GM12865 (cell line): ENCODE measurements at regions not wholly inside any gene's neighbourhood (a gene's known extent, or its start where the extent isn't known, plus 50 kb on each side); places are given as distances from the start of the nearest gene placed in this dataset.

ENCODE experiments used
- DNase-seq: peaks from one replicate; pipeline ENCODE4 v3.0.0; 2010; ENCODE audit warnings: low read depth
- H3K4me3 ChIP-seq: 2 replicates; pipeline ENCODE4 v1.5.1; 2011; ENCODE audit warnings: mild to moderate bottlenecking, low read depth, low read length, control low read depth
- TF ChIP-seq, protein P1 (sequence below): IDR thresholded peaks from 2 replicates; pipeline ENCODE4 v1.5.1; 2011; ENCODE audit warnings: low read length, control low read depth, low read depth, inconsistent platforms; ENCODE audit not compliant: insufficient read depth; ENCODE audit errors: missing control alignments

DNA sequence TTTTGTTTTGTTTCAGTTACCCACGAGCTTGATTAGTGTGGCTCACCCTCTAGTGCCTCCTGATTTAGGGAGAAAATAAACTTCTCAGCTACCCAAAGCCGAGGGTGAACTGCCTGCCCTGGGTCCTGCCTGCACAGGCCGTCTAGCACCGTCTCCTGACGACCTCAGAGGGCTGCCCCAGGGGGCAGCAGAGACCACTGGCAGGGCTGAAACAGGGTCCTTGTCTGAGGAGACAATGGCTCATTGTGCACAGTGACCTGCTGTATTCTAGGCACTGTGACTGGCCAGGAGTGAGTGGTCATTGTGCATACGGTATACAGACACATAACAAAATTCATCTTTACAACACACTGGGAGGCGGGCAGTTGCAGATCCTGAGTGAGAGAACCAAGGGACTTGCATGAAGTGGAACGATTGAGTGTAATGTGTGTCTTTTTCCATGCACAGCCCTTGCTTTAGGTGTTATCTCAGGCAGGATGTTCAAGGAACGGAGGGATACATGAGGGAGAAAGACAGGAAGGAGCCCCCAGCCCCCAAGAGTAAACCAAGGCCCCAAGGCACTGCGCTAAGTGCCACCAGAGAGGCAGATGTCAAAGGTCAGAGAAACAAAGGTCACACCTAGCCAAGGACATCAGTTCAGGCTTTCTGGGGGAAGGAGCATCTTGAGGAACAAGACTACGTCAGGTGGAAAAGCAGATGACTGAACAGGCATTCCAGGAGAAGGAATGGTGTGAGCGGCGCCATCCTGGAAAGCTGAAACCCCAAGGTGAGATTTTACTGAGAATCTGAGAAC lies 421.3 kb downstream of the LPIN1 start:
- TF ChIP-seq, protein P1, sequence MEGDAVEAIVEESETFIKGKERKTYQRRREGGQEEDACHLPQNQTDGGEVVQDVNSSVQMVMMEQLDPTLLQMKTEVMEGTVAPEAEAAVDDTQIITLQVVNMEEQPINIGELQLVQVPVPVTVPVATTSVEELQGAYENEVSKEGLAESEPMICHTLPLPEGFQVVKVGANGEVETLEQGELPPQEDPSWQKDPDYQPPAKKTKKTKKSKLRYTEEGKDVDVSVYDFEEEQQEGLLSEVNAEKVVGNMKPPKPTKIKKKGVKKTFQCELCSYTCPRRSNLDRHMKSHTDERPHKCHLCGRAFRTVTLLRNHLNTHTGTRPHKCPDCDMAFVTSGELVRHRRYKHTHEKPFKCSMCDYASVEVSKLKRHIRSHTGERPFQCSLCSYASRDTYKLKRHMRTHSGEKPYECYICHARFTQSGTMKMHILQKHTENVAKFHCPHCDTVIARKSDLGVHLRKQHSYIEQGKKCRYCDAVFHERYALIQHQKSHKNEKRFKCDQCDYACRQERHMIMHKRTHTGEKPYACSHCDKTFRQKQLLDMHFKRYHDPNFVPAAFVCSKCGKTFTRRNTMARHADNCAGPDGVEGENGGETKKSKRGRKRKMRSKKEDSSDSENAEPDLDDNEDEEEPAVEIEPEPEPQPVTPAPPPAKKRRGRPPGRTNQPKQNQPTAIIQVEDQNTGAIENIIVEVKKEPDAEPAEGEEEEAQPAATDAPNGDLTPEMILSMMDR: peak; percentile 21
- H3K4me3 ChIP-seq: no peak overlapping the region

DNA sequence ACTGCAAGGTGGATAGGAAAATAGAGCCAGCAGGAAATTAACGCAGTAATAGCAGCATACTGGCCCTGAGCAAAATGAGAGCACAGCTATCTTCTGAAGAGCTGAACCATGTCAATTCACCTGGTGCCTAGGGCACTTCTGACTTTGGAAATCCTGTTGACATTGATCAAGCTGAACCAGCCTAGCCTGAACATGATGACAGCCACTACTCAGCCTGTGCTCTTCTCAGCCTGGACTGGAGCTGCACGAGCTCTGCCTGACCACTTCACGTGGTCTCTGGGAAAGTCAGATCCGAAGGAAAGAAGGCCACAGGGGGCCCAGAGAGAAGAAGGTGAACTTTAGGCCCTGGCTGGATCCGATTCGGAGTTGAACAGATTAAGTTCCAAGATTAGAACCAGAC lies 421.9 kb downstream of the LPIN1 start:
- no peak for DNase-seq

More for the DNA sequence above, 421.3 kb downstream of the LPIN1 start:
- DNase-seq: peak; percentile 11

DNA sequence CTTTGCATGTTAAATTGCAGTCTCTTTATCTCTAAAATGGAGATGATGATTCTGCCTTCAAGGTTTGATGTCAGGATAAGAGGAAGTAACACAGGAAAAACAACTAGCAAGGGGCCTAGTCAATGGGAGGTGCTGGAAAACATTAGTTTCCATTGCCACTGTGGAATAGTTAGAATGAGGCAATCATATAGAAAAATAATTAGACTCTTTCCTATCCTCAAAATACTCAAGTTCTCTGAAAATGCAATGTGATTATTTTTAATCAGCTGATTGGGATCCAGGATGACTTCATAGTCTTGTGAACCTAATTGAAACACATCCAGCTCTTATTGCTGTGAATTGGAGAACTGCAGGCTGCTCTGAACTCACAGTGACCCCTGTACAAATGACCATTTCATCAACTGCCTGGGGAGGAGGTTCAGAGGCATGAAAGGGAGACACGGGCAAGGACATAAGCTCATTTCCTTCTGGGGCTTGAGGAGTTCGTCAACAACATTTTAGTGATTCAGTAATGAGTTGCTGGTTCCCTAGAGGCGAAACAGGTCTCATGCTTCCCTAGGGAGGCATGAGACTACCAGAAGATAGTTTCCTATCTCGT lies 422.5 kb downstream of the LPIN1 start:
- DNase-seq: peak; percentile 23

More for the DNA sequence above, 421.9 kb downstream of the LPIN1 start:
- TF ChIP-seq, protein P1: no peak
- no peak overlapping the region for H3K4me3 ChIP-seq

DNA sequence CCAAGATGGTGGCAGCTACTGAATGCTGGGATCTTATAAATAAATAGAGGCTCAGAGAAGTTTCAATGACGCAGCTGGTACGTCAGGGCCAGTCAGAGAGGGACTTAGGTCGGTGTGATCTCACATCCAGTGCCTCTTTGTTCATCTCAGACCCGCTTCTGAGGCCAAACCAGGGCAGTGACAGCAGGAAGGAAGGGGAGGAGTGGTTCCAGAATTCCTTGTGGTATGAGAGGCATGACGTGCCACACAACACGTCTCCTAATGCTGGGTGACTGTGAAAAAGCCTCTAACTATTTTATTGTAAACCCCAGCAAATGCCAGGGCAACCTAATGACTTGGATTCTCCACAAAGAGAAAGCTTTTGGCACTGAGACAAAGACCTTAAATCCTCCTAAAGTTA lies 423.3 kb downstream of the LPIN1 start:
- H3K4me3 ChIP-seq: no peak overlapping the region
- TF ChIP-seq, protein P1: no peak
- DNase-seq: no peak

More for the DNA sequence above, 422.5 kb downstream of the LPIN1 start:
- H3K4me3 ChIP-seq: no peak overlapping the region
- TF ChIP-seq, protein P1: no peak

DNA sequence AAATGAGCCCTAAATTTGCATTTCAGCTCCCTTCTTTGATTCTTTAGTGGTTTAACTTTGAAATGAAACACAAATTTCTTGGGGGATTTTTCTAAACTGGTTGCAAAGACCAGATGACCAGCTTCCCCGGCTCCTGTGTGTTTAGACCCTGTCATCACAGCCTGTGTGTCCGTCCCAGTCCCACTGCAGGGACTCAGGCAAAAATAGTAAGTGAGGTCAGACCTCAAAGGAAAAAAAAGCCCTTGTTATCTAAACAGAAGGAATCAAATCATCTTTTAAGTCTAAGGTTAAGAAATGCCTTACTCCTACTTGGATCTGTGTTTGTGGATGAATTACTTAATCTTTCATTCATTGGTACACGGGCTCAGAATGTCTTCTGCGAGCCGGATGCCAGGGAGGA lies 423.7 kb downstream of the LPIN1 start:
- no peak overlapping the region for H3K4me3 ChIP-seq
- TF ChIP-seq, protein P1: no peak
- no peak for DNase-seq

DNA sequence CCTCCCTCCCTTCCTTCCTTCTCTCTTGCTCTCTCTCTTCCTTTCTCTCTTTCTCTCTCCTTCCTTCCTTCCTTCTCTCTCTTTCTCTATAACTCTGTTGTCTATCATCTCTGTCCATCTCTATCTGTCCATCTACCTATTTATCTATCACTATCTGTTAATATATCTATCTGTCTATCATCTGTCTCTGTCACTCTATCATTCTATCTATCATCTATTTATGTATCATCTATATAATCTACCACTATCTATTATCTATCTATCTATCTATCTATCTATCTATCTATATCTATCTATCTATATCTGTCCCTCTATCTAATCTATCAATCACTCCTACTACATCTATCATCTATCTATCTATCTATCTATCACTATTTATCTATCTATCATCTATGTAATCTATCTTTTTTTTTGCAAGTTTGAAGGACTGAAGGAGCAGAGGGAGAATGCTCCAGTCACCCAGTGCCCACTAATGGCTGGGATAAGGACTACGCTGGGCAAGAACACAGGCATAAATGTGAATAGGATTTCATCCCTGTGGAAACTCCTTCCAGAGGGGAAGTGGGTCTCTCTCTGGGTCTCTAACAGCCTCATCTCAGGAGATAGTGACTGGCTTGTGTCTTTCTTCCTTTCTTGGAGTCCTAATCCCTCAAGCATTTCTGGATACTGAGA lies 427.0 kb downstream of the LPIN1 start:
- no peak for DNase-seq
- H3K4me3 ChIP-seq: no peak overlapping the region
- TF ChIP-seq, protein P1: no peak
